NCI-H2029 (cell line): ENCODE measurements at regions not wholly inside any gene's neighbourhood (a gene's known extent, or its start where the extent isn't known, plus 50 kb on each side); places are given as distances from the start of the nearest gene placed in this dataset.
"Not testable (repeated sequence)": the region's sequence is repeated elsewhere in the genome, so short reads cannot be mapped to it uniquely, and the experiment has no call there.

Source experiments
- DNase-seq: peaks from one replicate; lab custom pipeline; 2025; lab: John Stamatoyannopoulos, UW

GRCh38 chr6:167735084-167735950, 91.4 kb upstream of the AFDN start:
- no peak for DNase-seq

GRCh38 chr6:167735951-167736288, 90.8 kb upstream of the AFDN start:
- DNase-seq: no peak

GRCh38 chr6:167736486-167737204, 90.1 kb upstream of the AFDN start:
- no peak for DNase-seq

GRCh38 chr6:167737205-167737830, 89.4 kb upstream of the AFDN start:
- DNase-seq: no peak

- DNase-seq: no peak
Observed at GRCh38 chr6:167738386-167738785, 88.3 kb upstream of the AFDN start.

GRCh38 chr6:167739721-167740475, 86.8 kb upstream of the AFDN start:
- DNase-seq: no peak

GRCh38 chr6:167742719-167743303, 83.9 kb upstream of the AFDN start:
- DNase-seq: no peak

GRCh38 chr6:167744681-167745669, 81.7 kb upstream of the AFDN start:
- no peak for DNase-seq

GRCh38 chr6:167745670-167746389, 80.9 kb upstream of the AFDN start:
- DNase-seq: no peak

GRCh38 chr6:167746390-167746907, 80.3 kb upstream of the AFDN start:
- no peak for DNase-seq

- DNase-seq: no peak
Observed at GRCh38 chr6:167746975-167747374, 79.7 kb upstream of the AFDN start.

GRCh38 chr6:167747645-167748044, 79.1 kb upstream of the AFDN start:
- DNase-seq: no peak

- no peak for DNase-seq
Observed at GRCh38 chr6:167748046-167748445, 78.7 kb upstream of the AFDN start.

GRCh38 chr6:167748458-167749379, 78.0 kb upstream of the AFDN start:
- DNase-seq: no peak

- DNase-seq: peak; percentile 69
Observed at GRCh38 chr6:167750956-167751358, 75.8 kb upstream of the AFDN start.

- DNase-seq: no peak
Observed at GRCh38 chr6:167751579-167752115, 75.1 kb upstream of the AFDN start.

- DNase-seq: not testable (repeated sequence)
Observed at GRCh38 chr6:167753281-167753680, 73.4 kb upstream of the AFDN start.

- DNase-seq: no peak
Observed at GRCh38 chr6:167754691-167755090, 72.0 kb upstream of the AFDN start.
